ENCODE measurements at regions not wholly inside any gene's neighbourhood (a gene's known extent, or its start where the extent isn't known, plus 50 kb on each side); places are given as distances from the start of the nearest gene placed in this dataset.
A peak's percentile ranks its signal among the peaks of the same experiment; 100 is the strongest.

DNA sequence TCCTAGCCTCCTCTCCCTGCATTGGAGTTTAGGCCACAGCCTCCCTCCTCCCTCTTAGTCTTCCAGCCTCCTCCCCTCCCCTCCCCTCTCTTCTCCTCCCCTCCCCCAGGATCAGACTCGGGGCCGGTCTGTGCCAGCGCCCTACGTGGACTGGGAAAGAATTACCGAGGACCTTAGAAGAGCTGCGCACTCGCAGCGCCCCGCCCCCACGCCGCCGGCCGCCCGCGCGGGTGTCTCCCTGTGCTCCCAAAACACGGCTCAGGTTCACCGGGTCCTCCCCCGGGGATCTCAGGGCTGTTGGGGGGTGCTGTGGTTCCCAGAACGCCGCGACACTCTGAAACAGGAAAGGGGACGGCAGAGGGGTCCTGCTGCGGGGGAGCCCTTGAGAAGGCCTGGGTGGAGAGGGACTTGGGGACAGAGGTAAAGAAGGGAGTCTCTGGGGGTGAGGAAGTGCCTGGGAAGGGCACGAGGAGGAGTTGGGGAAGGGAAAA, 122.3 kb upstream of the TBL1X start:
- Histone ChIP-seq H3K4me3 (ENCODE audit: control extremely low read depth in 1 of 5, extremely low read depth in 1 of 5, insufficient read depth in 1 of 5, low read depth in 2 of 5, low read length in 4 of 5) (peak overlapping the region in 2 of 5 experiments; percentile 12 to 35), H3K27me3 (replicated peaks in 1 of 4; ENCODE audit: control extremely low read depth in 1 of 4, control insufficient read depth in 3 of 4, insufficient read depth in 4 of 4, low read length in 3 of 4) (no peaks in the 10 kb centered on the region), H3K27ac (ENCODE audit: low read length in 2 of 2) (no peak overlapping the region), H3K9me3 (ENCODE audit: control extremely low read depth in 1 of 3, control insufficient read depth in 2 of 3, insufficient read depth in 1 of 3, low read length in 2 of 3) (no peaks in the 10 kb centered on the region), H3K36me3 (replicated peaks in 1 of 2; ENCODE audit: control extremely low read depth in 1 of 2, control insufficient read depth in 1 of 2, extremely low read depth in 1 of 2, insufficient read depth in 2 of 2, low read length in 1 of 2) (no peaks in the 10 kb centered on the region), H3K4me1 (ENCODE audit: control insufficient read depth in 2 of 2, insufficient read depth in 2 of 2, low read length in 2 of 2) (peaks cover 29 to 33% of the 10 kb centered on the region in 2 donors), H3K4me2 (replicated peaks; ENCODE audit: low read depth, low read length, poor library complexity, severe bottlenecking) (peak overlapping the region; percentile 76), H3K9ac (ENCODE audit: low read length) (no peak overlapping the region), H4K20me1 (ENCODE audit: control insufficient read depth, insufficient read depth, low read length, poor library complexity, severe bottlenecking) (no peaks in the 10 kb centered on the region), H2AFZ (ENCODE audit: insufficient read depth, low read depth, low read length, poor library complexity, severe bottlenecking) (peak overlapping the region; percentile 21), H3K79me2 (ENCODE audit: control insufficient read depth, insufficient read depth, low read length) (no peaks in the 10 kb centered on the region)
- intact Hi-C loops (cut with micrococcal nuclease): loop anchor here (1.0 to 10.0 kb wide), 5 partner anchors 68 to 775 kb away; no protein-coding TSS in a partner anchor
- POLR2A ChIA-PET: interaction anchor here (0.7 to 0.8 kb wide), 5 partner anchors 8 to 778 kb away, joined by 3 to 20 read pairs (median 9); no protein-coding TSS in a partner anchor
- DNase-seq (peak; percentile 64), ATAC-seq (ENCODE audit: low read depth) (peak; percentile 37)
- H3K27ac Mint-ChIP-seq: peak overlapping the region; percentile 83
- peaks cover 30% of the 10 kb centered on the region for H3K4me1 Mint-ChIP-seq
- under 1% methylated on average over 19 of the region's 25 CpGs for WGBS (ENCODE audit: insufficient coverage)
- H3K4me3 Mint-ChIP-seq: peak overlapping the region; percentile 59
- no peak for TF ChIP-seq EZH2 (IDR thresholded peaks at IDR 0.05; ENCODE audit: borderline replicate concordance, insufficient read depth, low read depth, low read length, poor library complexity, severe bottlenecking)
- TF ChIP-seq, protein P1, sequence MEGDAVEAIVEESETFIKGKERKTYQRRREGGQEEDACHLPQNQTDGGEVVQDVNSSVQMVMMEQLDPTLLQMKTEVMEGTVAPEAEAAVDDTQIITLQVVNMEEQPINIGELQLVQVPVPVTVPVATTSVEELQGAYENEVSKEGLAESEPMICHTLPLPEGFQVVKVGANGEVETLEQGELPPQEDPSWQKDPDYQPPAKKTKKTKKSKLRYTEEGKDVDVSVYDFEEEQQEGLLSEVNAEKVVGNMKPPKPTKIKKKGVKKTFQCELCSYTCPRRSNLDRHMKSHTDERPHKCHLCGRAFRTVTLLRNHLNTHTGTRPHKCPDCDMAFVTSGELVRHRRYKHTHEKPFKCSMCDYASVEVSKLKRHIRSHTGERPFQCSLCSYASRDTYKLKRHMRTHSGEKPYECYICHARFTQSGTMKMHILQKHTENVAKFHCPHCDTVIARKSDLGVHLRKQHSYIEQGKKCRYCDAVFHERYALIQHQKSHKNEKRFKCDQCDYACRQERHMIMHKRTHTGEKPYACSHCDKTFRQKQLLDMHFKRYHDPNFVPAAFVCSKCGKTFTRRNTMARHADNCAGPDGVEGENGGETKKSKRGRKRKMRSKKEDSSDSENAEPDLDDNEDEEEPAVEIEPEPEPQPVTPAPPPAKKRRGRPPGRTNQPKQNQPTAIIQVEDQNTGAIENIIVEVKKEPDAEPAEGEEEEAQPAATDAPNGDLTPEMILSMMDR (IDR thresholded peaks at IDR 0.05): no peak
- CTCF ChIA-PET: interaction anchor here (2.0 kb wide), 1 partner anchor 120 kb away, joined by 28 read pairs; no protein-coding TSS in a partner anchor
- H3K27me3 Mint-ChIP-seq: no peaks in the 10 kb centered on the region
- no peaks in the 10 kb centered on the region for H3K9me3 Mint-ChIP-seq (ENCODE audit: insufficient read depth)

DNA sequence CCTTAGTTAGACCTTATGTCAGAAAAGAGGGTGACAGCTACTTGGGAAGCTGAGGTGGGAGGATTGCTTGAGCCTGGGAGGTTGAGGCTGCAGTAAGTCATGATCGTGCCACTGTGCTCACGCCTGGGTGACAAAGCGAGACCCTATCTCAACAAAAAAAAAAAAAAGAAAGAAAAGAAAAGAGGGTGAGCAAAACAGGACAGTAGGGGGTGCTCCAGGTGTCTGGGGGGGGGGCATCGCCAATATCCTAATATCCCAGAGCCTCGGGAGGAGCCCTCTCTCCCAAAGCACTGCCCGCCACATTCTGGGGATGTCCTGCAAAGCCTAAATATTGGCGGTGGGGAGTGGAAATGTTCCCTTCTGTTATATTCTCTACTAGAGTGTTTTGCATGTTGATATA, 120.9 kb upstream of the TBL1X start:
- H2AFZ ChIP-seq (ENCODE audit: insufficient read depth, low read depth, low read length, poor library complexity, severe bottlenecking): no peak overlapping the region
- H3K27ac ChIP-seq (ENCODE audit: low read length in 2 of 2): no peak overlapping the region
- no peak overlapping the region for H3K27ac Mint-ChIP-seq
- WGBS (ENCODE audit: insufficient coverage): no CpG with 5 or more reads among the region's 7 CpGs
- CTCF ChIA-PET: interaction anchor here (1.2 to 2.8 kb wide), 2 partner anchors 117 to 119 kb away, joined by 3 to 9 read pairs; no protein-coding TSS in a partner anchor
- peaks cover 27% of the 10 kb centered on the region for H3K4me1 Mint-ChIP-seq
- ATAC-seq (ENCODE audit: low read depth): no peak
- H3K9ac ChIP-seq (ENCODE audit: low read length): no peak overlapping the region
- no peaks in the 10 kb centered on the region for H3K27me3 Mint-ChIP-seq
- H3K36me3 ChIP-seq (replicated peaks in 1 of 2; ENCODE audit: control extremely low read depth in 1 of 2, control insufficient read depth in 1 of 2, extremely low read depth in 1 of 2, insufficient read depth in 2 of 2, low read length in 1 of 2): no peaks in the 10 kb centered on the region
- DNase-seq: no peak
- peaks cover 29 to 31% of the 10 kb centered on the region in 2 donors for H3K4me1 ChIP-seq (ENCODE audit: control insufficient read depth in 2 of 2, insufficient read depth in 2 of 2, low read length in 2 of 2)
- H3K27me3 ChIP-seq (replicated peaks in 1 of 4; ENCODE audit: control extremely low read depth in 1 of 4, control insufficient read depth in 3 of 4, insufficient read depth in 4 of 4, low read length in 3 of 4): no peaks in the 10 kb centered on the region
- H3K4me3 ChIP-seq (ENCODE audit: control extremely low read depth in 1 of 5, extremely low read depth in 1 of 5, insufficient read depth in 1 of 5, low read depth in 2 of 5, low read length in 4 of 5): no peak overlapping the region
- TF ChIP-seq, protein P1 (IDR thresholded peaks at IDR 0.05): no peak
- TF ChIP-seq EZH2 (IDR thresholded peaks at IDR 0.05; ENCODE audit: borderline replicate concordance, insufficient read depth, low read depth, low read length, poor library complexity, severe bottlenecking): no peak
- no peaks in the 10 kb centered on the region for H4K20me1 ChIP-seq (ENCODE audit: control insufficient read depth, insufficient read depth, low read length, poor library complexity, severe bottlenecking)
- POLR2A ChIA-PET: no interaction called here
- H3K4me2 ChIP-seq (replicated peaks; ENCODE audit: low read depth, low read length, poor library complexity, severe bottlenecking): no peak overlapping the region
- H3K79me2 ChIP-seq (ENCODE audit: control insufficient read depth, insufficient read depth, low read length): no peaks in the 10 kb centered on the region
- no peaks in the 10 kb centered on the region for H3K9me3 Mint-ChIP-seq (ENCODE audit: insufficient read depth)
- H3K9me3 ChIP-seq (ENCODE audit: control extremely low read depth in 1 of 3, control insufficient read depth in 2 of 3, insufficient read depth in 1 of 3, low read length in 2 of 3): no peaks in the 10 kb centered on the region
- no peak overlapping the region for H3K4me3 Mint-ChIP-seq
- intact Hi-C loops (cut with micrococcal nuclease): loop anchor here (5.0 to 10.0 kb wide), 3 partner anchors 69 to 773 kb away; no protein-coding TSS in a partner anchor

All from B cell (primary cell).